Fibroblast of skin of back (primary cell): ENCODE measurements at regions not wholly inside any gene's neighbourhood (a gene's known extent, or its start where the extent isn't known, plus 50 kb on each side); places are given as distances from the start of the nearest gene placed in this dataset.
"Not testable (repeated sequence)": the region's sequence is repeated elsewhere in the genome, so short reads cannot be mapped to it uniquely, and the experiment has no call there.

ENCODE experiments used
- DNase-seq: peaks from one replicate; pipeline ENCODE4 v3.0.0-alpha.2; 2013

DNA sequence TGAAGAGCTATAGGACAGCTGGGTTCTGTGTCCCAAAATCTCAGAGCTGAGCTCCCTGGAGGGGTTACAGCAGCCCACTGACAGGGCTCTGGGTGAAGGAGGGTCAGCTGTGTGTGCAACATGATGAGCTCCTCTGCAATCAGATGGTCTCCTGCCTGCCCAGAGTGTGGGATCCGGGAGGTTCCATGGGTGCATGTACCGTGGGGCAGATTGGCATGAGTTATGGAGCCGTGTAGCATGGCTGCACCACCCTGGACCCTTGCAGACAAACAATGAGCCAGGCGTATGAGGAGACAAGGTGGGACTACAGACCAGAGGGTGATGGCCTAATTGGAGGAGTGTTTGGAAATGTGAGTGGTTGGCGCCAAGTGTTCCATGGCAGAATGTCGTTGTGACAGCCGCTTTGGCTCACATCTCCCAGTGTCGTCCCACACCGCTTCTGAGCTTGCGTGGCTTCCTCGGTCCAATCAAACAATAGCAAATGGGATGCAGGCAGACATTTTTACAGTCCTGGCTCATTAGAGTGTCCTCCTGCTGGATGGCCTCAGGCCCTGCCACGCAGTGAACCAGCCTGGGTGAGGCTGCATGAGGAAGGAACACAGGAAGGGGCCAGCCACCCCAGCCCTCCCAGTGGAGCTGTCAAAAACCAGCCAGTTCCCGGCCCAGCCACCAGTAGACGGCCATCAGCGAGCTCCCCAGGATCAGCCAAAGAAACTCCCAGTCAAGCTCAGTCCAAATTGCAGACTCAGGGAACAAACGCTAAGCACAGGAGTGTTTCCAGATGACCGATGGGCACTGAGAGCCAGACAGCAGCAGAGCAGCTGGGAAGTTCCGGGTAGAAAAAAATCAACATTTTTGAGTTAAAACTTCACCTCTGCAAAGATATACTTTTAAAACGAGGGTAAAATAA lies 1066.9 kb downstream of the BRD1 start:
- DNase-seq, result no peak

- no peak for DNase-seq
Measured at GRCh38 chr22:48758881-48759875, 1068.5 kb downstream of the BRD1 start.

GRCh38 chr22:48757985-48758561 lies 1069.6 kb downstream of the BRD1 start:
- DNase-seq, result no peak

DNA sequence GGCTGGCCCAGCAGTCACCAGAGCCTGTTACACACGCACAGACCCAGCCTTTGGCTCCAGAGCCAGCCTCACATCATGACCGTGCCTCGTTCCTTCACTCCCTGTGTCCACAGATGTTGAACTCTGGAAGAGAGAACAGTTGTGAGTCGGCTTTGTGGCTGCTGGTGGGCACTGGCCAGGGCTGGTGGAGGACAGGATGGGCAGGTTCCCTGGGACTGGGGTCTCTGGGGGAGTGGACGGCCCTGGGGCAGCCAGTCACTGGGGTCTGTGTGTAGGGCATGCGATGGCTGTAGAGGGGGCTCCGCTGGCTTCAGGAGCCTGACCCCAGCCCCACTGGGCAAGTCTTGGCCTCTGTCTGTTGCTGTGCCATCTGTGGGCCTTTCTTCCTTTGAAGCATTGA lies 1070.1 kb downstream of the BRD1 start:
- DNase-seq, result no peak

- DNase-seq, result not testable (repeated sequence)
Measured at GRCh38 chr22:48757135-48757534, 1070.5 kb downstream of the BRD1 start.

GRCh38 chr22:48756146-48757111 lies 1071.2 kb downstream of the BRD1 start:
- no peak for DNase-seq

DNA sequence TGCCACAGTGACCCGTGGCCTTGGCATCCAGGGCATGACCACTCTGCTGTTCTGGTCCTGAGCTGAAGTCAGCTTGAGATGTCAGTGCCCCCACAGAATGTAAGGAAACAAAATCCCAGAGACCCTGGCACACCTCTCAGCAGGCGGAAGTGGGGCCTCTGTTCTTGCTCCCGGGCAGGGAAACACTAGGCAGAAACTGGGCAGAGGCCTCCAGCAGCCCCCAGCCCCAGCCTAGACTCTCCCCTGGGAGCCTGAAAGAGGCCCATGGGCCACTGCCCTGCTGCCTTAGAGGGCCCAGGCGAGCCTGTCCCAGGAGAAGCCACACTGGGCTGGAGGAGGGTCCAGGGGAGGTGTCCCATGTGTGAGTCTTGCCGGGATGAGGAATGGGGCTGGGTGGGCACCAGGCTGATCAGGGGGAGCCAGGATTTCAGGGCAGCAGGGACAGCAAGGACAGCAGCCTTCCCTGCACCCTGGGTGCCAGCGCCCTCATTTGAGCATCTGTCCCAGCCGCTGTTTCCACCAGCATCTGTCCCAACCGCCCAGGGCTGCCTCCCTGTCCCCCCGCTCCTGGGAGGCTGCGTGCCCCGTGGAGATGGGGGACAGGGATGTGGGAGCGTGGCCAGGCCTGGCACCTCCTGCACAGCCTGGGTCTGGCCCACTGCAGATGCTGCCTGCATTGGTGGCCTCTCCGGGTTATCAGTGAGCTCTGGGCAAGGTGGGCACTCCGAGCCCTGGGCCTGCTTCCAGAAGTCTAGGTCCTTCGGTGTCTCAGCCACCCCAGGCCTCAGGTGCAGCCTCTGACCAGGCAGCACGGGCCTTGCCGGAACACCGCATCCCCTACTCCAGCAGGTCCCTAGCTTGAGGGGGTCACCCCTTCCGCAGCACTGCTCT lies 1072.4 kb downstream of the BRD1 start:
- no peak for DNase-seq

- no peak for DNase-seq
Measured at GRCh38 chr22:48754611-48755058, 1073.0 kb downstream of the BRD1 start.

GRCh38 chr22:48753752-48754517 lies 1073.7 kb downstream of the BRD1 start:
- no peak for DNase-seq

- no peak for DNase-seq
Measured at GRCh38 chr22:48753381-48753730, 1074.3 kb downstream of the BRD1 start.

GRCh38 chr22:48752451-48753380 lies 1075.0 kb downstream of the BRD1 start:
- no peak for DNase-seq

DNA sequence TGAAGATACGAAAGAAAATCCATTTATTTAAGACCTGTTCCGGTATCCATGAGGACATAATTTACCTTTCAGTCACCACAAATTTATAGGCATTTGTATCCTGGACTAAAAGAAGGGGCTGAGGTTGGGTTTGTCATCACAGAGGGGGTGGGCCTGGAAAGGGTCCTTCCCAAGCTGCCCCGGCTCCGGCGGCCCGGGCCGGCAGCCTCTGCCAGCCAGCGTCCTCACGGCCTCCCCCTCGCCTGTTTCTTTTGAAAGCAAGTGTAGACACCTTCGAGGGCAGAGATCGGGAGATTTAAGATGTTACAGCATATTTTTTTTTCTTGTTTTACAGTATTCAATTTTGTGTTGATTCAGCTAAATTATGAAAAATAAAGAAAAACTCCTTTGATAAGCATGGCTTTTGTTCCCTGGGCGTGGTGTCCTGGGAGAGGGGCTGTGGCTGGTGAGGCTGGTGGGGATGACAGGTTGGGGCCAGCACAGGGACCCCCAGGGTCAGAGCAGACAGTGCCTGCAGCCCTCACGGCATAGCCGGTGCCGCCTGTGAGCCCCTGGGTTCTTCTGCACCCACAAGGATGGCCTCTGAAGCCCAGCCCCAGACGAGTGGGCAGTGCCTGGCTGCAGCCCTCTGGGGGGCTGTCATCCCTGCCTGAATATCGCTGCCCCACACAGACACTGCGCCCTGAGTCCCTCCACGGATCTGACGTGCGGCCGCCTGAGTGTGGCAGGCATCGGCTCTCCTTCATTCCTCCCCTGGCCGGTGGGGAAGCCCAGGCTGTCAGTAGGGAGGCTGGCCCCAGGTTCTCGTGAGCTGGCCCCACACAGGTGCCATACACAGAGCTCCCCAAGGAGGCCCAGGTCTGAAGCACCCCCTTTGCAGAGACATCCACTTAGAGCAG lies 1075.9 kb downstream of the BRD1 start:
- no peak for DNase-seq

DNA sequence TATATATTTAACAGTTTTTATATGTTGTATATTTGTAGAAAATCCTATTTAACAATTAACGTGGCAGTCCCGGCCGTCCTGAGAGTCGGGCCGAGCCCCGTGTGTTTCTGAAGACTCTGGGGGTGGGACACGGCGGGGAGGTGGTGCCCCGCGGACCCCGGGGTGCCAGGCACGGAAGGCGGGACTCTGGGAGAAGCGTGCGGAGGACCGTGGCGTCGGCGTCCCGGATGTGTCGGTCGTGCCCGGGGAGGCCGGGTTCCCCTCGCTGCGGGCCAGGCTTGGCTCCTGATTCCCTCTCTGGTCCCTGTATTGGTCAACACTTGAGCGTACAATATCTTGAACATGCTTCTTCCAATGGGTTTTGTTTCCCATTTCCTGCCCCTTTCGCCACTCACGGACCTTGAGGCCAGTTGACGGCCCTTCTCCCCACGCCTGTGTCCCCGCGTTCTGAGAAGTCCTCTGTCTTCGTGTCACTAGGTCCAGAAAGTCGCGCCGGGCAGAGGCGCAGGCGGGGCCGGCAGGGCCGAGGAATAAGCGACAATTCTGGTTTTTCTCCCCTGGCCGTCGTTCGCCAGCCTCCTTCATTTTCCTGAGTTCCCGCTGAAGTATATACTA lies 1076.7 kb downstream of the BRD1 start:
- DNase-seq, result no peak

GRCh38 chr22:48750282-48750681 lies 1077.4 kb downstream of the BRD1 start:
- no peak for DNase-seq

GRCh38 chr22:48749555-48750227 lies 1078.0 kb downstream of the BRD1 start:
- no peak for DNase-seq

GRCh38 chr22:48748860-48749554 lies 1078.7 kb downstream of the BRD1 start:
- no peak for DNase-seq
